ENCODE measurements at regions not wholly inside any gene's neighbourhood (a gene's known extent, or its start where the extent isn't known, plus 50 kb on each side); places are given as distances from the start of the nearest gene placed in this dataset.

GRCh38 chr2:129336276-129336675 lies 643.2 kb upstream of the RAB6C start:
- Histone ChIP-seq H2AFZ (ENCODE audit: low read length) (no peak overlapping the region), H3K79me2 (ENCODE audit: low read length) (no peaks in the 10 kb centered on the region), H3K4me1 (ENCODE audit: insufficient read depth, low read length) (no peaks in the 10 kb centered on the region), H3K9ac (ENCODE audit: low read length) (no peak overlapping the region), H3K9me2 (replicated peaks; ENCODE audit: low read length) (no peaks in the 10 kb centered on the region), H3K9me3 (ENCODE audit: low read length) (0 out of 2 replicates have a peak, but pooled peaks cover 4% of the 10 kb centered on the region), H3F3A (ENCODE audit: low read length, unreplicated experiment) (no peaks in the 10 kb centered on the region), H3K4me3 (ENCODE audit: low read length) (no peak overlapping the region), H3K4me2 (ENCODE audit: low read length) (no peak overlapping the region), H3K27ac (ENCODE audit: low read length) (no peak overlapping the region), H3K27me3 (ENCODE audit: low read length) (peaks cover 7% of the 10 kb centered on the region; the same call in 1 of the 2 replicates), H3K36me3 (ENCODE audit: low read depth, low read length) (no peaks in the 10 kb centered on the region), H4K20me1 (ENCODE audit: low read length) (no peaks in the 10 kb centered on the region)
- intact Hi-C loops (cut with micrococcal nuclease), result no loop called here
- DNase-seq (no peak), ATAC-seq (no peak)
- ChIA-PET POLR2A (ENCODE audit: unreplicated experiment) (no interaction called here), CTCF (no interaction called here)
- BruUV-seq (replicated peaks), result no TSS peak
- TF ChIP-seq CTCF (conservative IDR thresholded peaks at IDR 0.05; ENCODE audit: low read depth, low read length) (no peak), EZH2 (IDR thresholded peaks at IDR 0.05; ENCODE audit: low read length, unreplicated experiment) (no peak), EZH2phosphoT487 (IDR thresholded peaks at IDR 0.05; ENCODE audit: borderline replicate concordance, low read length) (no peak)

- Histone ChIP-seq H3K4me3 (ENCODE audit: low read length) (no peak overlapping the region), H4K20me1 (ENCODE audit: low read length) (no peaks in the 10 kb centered on the region), H3K27me3 (ENCODE audit: low read length) (peaks cover 7% of the 10 kb centered on the region; the same call in 1 of the 2 replicates), H3K4me1 (ENCODE audit: insufficient read depth, low read length) (no peaks in the 10 kb centered on the region), H2AFZ (ENCODE audit: low read length) (no peak overlapping the region), H3K36me3 (ENCODE audit: low read depth, low read length) (no peaks in the 10 kb centered on the region), H3K27ac (ENCODE audit: low read length) (no peak overlapping the region), H3K9ac (ENCODE audit: low read length) (no peak overlapping the region), H3F3A (ENCODE audit: low read length, unreplicated experiment) (no peaks in the 10 kb centered on the region), H3K79me2 (ENCODE audit: low read length) (no peaks in the 10 kb centered on the region), H3K9me3 (ENCODE audit: low read length) (0 out of 2 replicates have a peak, but pooled peaks cover 4% of the 10 kb centered on the region), H3K9me2 (replicated peaks; ENCODE audit: low read length) (no peaks in the 10 kb centered on the region), H3K4me2 (ENCODE audit: low read length) (no peak overlapping the region)
- POLR2A ChIA-PET (ENCODE audit: unreplicated experiment), result no interaction called here
- TF ChIP-seq EZH2 (IDR thresholded peaks at IDR 0.05; ENCODE audit: low read length, unreplicated experiment), result no peak
- no peak for TF ChIP-seq EZH2phosphoT487 (IDR thresholded peaks at IDR 0.05; ENCODE audit: borderline replicate concordance, low read length)
- no peak for TF ChIP-seq CTCF (conservative IDR thresholded peaks at IDR 0.05; ENCODE audit: low read depth, low read length)
- DNase-seq (no peak), ATAC-seq (no peak)
- CTCF ChIA-PET, result no interaction called here
- no TSS peak for BruUV-seq (replicated peaks)
- intact Hi-C loops (cut with micrococcal nuclease), result no loop called here
Observed at GRCh38 chr2:129337076-129337475, 642.4 kb upstream of the RAB6C start.

GRCh38 chr2:129345540-129345939 lies 633.9 kb upstream of the RAB6C start:
- CTCF ChIA-PET, result no interaction called here
- intact Hi-C loops (cut with micrococcal nuclease), result no loop called here
- no peak for TF ChIP-seq EZH2phosphoT487 (IDR thresholded peaks at IDR 0.05; ENCODE audit: borderline replicate concordance, low read length)
- TF ChIP-seq EZH2 (IDR thresholded peaks at IDR 0.05; ENCODE audit: low read length, unreplicated experiment), result no peak
- TF ChIP-seq CTCF (conservative IDR thresholded peaks at IDR 0.05; ENCODE audit: low read depth, low read length), result no peak

More at GRCh38 chr2:129345540-129345939, 633.9 kb upstream of the RAB6C start:
- Histone ChIP-seq H2AFZ (ENCODE audit: low read length) (no peak overlapping the region), H3K27ac (ENCODE audit: low read length) (no peak overlapping the region), H3K9ac (ENCODE audit: low read length) (no peak overlapping the region), H3F3A (ENCODE audit: low read length, unreplicated experiment) (no peaks in the 10 kb centered on the region), H3K9me2 (replicated peaks; ENCODE audit: low read length) (no peaks in the 10 kb centered on the region), H4K20me1 (ENCODE audit: low read length) (no peaks in the 10 kb centered on the region), H3K4me2 (ENCODE audit: low read length) (no peak overlapping the region), H3K27me3 (ENCODE audit: low read length) (0 out of 2 replicates have a peak, but pooled peaks cover 5% of the 10 kb centered on the region), H3K4me1 (ENCODE audit: insufficient read depth, low read length) (no peaks in the 10 kb centered on the region), H3K9me3 (ENCODE audit: low read length) (0 out of 2 replicates have a peak, but pooled peaks cover 4% of the 10 kb centered on the region), H3K36me3 (ENCODE audit: low read depth, low read length) (no peaks in the 10 kb centered on the region), H3K79me2 (ENCODE audit: low read length) (no peaks in the 10 kb centered on the region), H3K4me3 (ENCODE audit: low read length) (no peak overlapping the region)
- DNase-seq (no peak), ATAC-seq (no peak)
- no TSS peak for BruUV-seq (replicated peaks)
- POLR2A ChIA-PET (ENCODE audit: unreplicated experiment), result no interaction called here
